Forelimb muscle (tissue), 1 donor: ENCODE measurements at regions not wholly inside any gene's neighbourhood (a gene's known extent, or its start where the extent isn't known, plus 50 kb on each side); places are given as distances from the start of the nearest gene placed in this dataset.

ENCODE experiments used
- DNase-seq: peaks from one replicate; pipeline ENCODE4 v3.0.0-alpha.2; 2013; ENCODE audit warnings: low read depth

DNA sequence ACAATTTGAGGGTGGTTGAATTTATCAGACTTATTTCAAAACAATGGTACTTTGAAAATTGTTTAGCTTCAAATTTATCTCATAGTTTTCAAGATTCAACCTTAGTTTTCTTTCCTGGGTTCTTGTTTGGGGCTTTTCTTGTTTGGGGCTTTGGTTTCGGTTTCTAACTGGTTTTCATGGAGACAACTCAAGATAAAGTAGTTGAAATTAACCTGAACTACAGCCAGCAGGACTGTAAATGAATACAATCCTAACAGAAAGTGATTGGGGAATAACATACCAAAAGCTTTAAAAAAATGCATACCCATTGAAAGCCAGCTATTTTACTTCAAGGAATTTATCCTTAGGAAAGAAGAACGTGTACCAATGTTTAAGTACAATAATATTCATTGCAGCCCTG, 133.5 kb upstream of the SLC14A2 start:
- no peak for DNase-seq

DNA sequence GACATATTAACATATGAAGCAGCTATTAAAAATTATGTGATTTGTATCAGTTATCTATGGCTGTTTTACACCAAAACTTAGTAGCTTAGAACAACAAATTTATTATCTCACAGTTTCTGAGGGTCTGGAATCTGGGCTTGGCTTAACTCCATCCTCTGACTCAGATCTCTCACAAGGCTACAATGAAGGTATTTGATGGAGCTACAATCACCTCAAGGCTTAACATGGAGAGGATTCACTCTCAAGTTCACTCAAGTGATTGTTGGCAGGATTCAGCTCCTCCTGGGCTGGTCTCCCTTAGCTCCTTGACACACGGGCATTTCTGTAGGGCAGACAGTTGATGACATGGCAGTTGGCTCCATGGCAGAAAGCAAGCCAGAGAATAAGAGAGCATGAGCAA, 133.0 kb upstream of the SLC14A2 start:
- DNase-seq: no peak

GRCh38 chr18:45487581-45487980, 127.7 kb upstream of the SLC14A2 start:
- no peak for DNase-seq

GRCh38 chr18:45488645-45489044, 126.6 kb upstream of the SLC14A2 start:
- no peak for DNase-seq

- no peak for DNase-seq
These were observed 121.4 kb upstream of the SLC14A2 start for GRCh38 chr18:45493830-45494229.

DNA sequence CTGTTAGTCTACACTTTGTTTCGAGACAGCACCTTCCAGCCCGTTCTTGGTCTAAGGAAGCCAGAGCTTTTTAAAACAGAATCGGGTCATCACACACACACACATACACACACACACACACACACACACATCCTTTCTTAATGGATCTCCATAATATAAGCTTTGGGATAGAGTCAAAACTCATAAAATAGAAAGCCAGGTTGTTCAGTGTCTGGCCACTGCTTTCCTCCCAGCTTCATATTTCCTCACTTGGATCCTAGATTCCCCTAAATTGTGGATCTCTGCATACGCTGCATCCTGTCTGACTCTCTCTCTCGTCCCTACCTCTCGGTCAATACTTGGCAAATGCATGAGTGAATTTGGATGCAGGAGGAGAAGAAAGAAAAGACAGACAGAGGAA, 120.5 kb upstream of the SLC14A2 start:
- DNase-seq: no peak

DNA sequence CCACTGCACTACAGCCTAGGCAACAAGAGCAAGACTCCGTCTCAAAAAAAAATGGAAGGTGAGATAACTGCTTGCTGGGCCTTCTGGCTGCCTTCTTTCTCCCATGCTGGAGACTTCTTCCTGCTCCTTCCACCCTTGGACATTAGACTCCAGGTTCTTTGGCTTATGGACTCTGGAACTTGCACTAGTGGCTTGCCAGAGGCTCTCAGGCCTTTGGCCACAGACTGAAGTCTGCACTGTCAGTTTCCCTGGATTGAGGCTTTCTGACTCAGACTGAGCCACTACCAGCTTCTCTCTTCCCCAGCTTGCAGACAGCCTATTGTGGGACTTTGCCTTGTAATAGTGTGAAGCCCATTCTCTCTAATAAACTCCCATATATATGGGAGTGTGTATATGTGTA, 118.5 kb upstream of the SLC14A2 start:
- DNase-seq: no peak

GRCh38 chr18:45497595-45498286, 117.5 kb upstream of the SLC14A2 start:
- no peak for DNase-seq

- DNase-seq: no peak
These were observed 117.0 kb upstream of the SLC14A2 start for GRCh38 chr18:45498287-45498658.

- no peak for DNase-seq
These were observed 111.3 kb upstream of the SLC14A2 start for GRCh38 chr18:45503990-45504389.

DNA sequence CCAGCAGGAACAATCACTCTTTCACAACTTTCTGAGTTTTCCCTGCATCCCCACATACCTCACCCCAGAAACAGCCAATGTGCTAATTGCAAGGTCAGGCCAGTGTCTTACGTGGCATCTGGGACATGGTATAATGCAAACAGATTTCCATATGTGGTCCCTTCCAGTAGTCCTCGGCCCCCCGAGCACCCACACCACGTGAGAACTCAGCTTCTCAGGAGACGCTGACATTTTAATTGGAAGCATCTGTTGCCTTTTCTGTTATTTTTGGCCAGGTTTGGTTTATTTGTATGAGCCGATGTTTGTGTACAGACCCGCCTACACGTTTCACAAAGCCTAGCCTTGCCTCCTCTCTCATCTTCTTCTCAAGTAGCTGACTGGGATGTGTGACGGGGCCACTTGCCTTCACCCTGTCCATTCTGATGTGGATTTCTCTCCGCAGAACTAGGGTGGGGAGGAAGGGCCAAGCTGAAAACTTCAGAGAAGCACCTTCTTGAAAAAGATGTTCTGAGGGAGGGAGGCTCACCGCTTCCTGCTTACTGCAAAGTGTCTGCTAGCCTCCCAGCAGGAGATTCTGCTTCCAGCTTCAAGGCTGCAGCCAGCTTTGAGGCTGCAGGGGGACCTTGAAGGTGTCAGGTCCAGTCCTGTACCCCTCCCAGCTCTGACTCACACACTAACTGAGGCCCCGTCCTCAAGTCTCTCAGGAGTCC, 109.6 kb upstream of the SLC14A2 start:
- DNase-seq: no peak

DNA sequence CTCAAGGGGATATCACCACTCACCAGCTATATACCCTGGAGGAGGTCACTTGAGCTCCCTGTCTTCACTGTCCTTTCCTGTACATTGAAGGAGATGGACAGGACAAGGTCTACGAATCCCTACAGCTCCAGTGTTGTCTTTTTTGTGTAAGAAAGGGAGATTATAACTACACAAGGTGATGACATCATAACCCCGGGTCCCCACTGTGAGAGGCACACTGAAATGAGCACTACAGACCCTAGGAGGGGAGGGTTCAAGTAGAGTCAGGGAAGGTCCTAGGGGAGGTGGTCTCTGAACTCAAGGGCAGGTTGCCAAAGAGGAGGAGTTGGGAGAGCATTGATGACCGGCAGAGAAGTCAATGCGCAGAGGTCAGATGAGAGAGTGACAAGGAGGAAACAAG, 108.3 kb upstream of the SLC14A2 start:
- DNase-seq: no peak

GRCh38 chr18:45509535-45509934, 105.7 kb upstream of the SLC14A2 start:
- DNase-seq: no peak

GRCh38 chr18:45510656-45511055, 104.6 kb upstream of the SLC14A2 start:
- DNase-seq: no peak

DNA sequence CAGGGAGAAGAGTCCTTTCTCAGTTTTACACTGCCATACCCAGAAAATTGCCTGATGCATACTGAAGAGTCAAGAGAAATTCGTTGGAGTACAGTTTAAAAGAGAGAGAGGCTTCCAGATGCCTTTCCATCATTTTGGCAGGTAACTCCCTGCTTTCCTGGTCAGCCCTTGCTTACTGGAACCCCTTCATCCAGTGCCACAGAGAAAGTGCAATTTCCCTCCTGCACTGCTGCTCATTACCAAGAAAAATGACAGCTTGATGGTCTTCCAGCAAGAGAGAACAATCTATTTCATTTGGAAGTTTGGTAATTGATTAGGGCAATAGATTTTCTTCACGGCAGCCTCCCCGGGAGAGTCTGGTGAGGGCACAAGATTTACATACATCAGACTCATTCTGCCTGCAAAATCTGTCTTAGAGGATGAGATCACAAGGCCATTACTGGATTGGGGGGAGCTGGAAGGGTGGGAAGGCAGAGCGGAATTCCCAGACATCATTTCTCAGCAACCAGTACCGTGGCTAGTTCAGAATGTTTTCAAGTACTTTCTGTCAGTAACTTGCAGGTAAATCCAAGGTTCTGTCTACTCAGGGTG, 102.8 kb upstream of the SLC14A2 start:
- DNase-seq: no peak

- DNase-seq: no peak
These were observed 98.0 kb upstream of the SLC14A2 start for GRCh38 chr18:45517181-45517741.

DNA sequence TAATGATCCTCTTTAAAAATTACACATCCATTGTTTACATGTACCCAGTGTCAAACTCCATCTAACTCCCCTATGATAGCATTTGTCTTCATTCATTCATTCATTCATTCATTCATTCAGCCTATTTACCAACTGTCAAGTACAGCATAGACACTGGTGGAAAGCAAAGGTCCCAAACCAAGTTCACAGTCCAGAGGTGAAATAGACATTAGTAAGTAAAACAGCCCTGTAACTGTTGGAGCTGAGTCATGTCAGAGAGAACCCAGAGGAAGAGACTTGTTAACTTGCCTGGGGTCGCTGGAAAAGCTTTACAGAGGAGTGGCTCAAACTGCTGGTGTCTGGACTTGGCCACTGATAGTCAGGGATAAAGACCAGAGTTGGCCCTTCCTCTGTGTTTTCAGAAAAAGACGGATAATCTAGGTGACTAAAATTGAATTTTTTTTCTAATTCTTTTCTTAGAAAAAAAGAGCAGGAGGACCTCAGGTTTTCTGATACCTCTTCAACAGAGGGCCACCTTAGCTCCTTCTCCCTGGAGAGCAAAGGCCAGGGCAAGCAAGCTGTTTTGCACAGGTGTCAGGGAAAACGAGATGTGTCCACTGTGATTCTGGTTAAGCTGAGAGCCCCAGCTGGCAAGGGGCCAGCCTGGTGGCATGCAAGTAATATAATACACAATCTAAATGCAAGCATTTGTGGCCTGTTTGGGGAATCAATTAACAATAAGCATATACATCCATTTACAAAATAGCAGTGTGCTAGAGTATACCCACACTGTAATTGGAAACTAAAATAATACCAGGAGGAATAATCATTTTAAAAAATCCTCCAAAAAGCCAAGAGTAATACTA, 96.7 kb upstream of the SLC14A2 start:
- no peak for DNase-seq

DNA sequence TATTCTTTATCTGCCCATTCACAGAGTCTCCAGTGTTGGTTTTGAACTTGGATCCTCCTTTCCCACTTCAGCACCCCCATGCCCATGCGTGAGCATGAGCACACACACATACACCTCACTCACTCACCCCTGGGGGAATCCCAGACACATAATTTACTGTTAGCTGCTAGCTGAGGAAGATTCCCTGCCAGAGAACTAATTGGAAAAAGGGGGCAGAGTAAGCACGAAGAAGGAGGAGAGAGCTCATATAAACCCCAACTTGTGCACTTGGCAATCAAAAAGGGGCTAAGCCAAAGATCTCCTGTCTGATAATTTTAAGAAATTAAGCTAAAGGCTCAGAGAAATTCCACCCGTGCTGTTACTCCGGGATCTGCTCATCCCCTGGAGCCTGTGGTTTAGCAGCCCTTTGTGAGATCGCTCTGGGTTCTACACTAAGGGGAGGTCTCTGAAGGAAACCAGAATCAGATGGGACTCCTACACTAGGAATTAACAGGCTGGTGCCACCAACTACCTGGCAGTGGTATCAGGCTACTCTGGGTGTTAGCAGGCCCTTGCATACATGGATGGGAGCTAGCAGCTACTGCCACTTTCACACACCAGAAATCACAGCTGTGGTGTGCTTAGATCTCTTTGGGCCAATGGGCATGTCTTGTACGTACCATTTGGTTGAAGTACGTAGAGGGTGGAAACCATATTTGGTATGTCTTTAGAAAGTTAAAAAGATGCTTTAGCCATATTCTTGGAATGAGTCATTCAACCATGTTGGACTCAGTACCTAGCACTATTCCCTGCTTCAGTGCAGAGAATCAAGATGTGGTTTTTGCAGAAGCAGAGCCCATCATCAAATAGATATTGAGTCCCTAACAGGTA, 95.6 kb upstream of the SLC14A2 start:
- DNase-seq: no peak

DNA sequence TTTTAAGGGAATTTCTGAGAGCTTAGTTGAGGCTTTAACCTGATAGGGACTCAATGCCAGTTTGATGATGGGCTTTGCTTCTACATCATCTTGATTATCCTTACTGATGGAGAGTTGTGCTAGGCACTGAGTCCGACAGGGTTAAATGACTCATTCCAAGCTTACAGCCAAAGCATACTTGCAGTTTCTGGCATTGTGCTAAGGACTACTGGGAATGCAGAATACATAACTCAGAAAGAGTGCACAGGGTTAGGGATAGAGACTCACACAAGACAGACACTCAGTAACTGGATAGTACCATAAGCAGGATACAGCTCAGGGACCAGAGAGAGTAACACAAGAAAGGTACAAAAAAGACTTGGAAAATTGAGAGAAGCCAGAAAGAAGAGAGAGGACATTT, 94.1 kb upstream of the SLC14A2 start:
- no peak for DNase-seq

DNA sequence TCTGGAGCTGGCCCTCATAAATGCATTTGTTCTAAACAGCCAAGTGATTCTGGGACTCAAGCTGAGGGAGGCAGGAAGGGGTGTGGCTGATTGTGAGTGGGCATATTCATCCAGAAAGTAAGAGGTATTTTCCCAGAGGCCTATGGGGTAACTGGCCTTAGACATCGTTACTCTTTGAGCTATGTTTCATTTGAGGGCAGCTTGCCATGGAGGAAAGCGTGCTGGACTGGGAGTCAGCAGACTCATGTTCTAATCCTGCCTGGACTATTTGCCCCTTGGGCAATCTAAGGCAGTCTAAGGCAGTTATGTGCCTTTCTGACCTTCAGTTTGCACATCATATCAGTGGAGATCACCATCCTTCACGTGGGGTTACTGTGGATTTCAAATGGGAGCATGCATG, 93.5 kb upstream of the SLC14A2 start:
- DNase-seq: no peak

GRCh38 chr18:45522371-45522770, 92.9 kb upstream of the SLC14A2 start:
- no peak for DNase-seq
